ENCODE measurements at regions not wholly inside any gene's neighbourhood (a gene's known extent, or its start where the extent isn't known, plus 50 kb on each side); places are given as distances from the start of the nearest gene placed in this dataset.

GRCh38 chr9:134258828-134259546, 67.3 kb upstream of the RXRA start:
- TF ChIP-seq CTCF (conservative IDR thresholded peaks at IDR 0.05; ENCODE audit: low read depth, low read length) (no peak), EZH2 (IDR thresholded peaks at IDR 0.05; ENCODE audit: low read length, unreplicated experiment) (no peak)

Data from PC-3 (cell line).